SJCRH30 (cell line): ENCODE measurements at regions not wholly inside any gene's neighbourhood (a gene's known extent, or its start where the extent isn't known, plus 50 kb on each side); places are given as distances from the start of the nearest gene placed in this dataset.
"Not testable (repeated sequence)": the region's sequence is repeated elsewhere in the genome, so short reads cannot be mapped to it uniquely, and the experiment has no call there.

ENCODE experiments used
- DNase-seq, 2 experiments: peaks; one replicate each; pipeline ENCODE4 v3.0.0-alpha.2; 2015 to 2020
- H3K27ac ChIP-seq: fragments of 250-450 bp; sonication (Bioruptor Pico); 2 replicates; pipeline ENCODE4 v1.5.1; 2020; ENCODE audit warnings: mild to moderate bottlenecking, moderate library complexity
- H3K27me3 ChIP-seq: fragments of 250-450 bp; sonication (Bioruptor Pico); 2 replicates; pipeline ENCODE4 v1.5.1; 2020; ENCODE audit warnings: mild to moderate bottlenecking, moderate library complexity
- H3K36me3 ChIP-seq: fragments of 250-450 bp; sonication (Bioruptor Pico); 2 replicates; pipeline ENCODE4 v1.5.1; 2020; ENCODE audit warnings: mild to moderate bottlenecking, moderate library complexity
- H3K4me1 ChIP-seq: fragments of 250-450 bp; sonication (Bioruptor Pico); 2 replicates; pipeline ENCODE4 v1.5.1; 2020; ENCODE audit warnings: mild to moderate bottlenecking, moderate library complexity
- H3K4me3 ChIP-seq: fragments of 250-450 bp; sonication (Bioruptor Pico); 2 replicates; pipeline ENCODE4 v1.5.1; 2020; ENCODE audit warnings: mild to moderate bottlenecking, moderate library complexity
- H3K9me3 ChIP-seq: fragments of 250-450 bp; sonication (Bioruptor Pico); replicated peaks from 2 replicates; pipeline ENCODE4 v1.5.1; 2020; ENCODE audit warnings: mild to moderate bottlenecking, moderate library complexity

- Histone ChIP-seq H3K27me3 (no peaks in the 10 kb centered on the region), H3K4me1 (no peaks in the 10 kb centered on the region), H3K36me3 (no peaks in the 10 kb centered on the region), H3K9me3 (0 out of 2 replicates have a peak, but pooled peaks cover 3% of the 10 kb centered on the region), H3K4me3 (no peak overlapping the region), H3K27ac (no peak overlapping the region)
- DNase-seq, result no peak
Observed at GRCh38 chr15:81852411-81853149, 193.2 kb downstream of the MEX3B start.

- no peak for DNase-seq
- no peaks in the 10 kb centered on the region for H3K27me3 ChIP-seq
- no peaks in the 10 kb centered on the region for H3K36me3 ChIP-seq
- H3K4me1 ChIP-seq, result no peaks in the 10 kb centered on the region
- H3K9me3 ChIP-seq, result 0 out of 2 replicates have a peak, but pooled peaks cover 3% of the 10 kb centered on the region
- no peak overlapping the region for H3K4me3 ChIP-seq
- H3K27ac ChIP-seq, result no peak overlapping the region
Observed at GRCh38 chr15:81851757-81852156, 194.1 kb downstream of the MEX3B start.

GRCh38 chr15:81851325-81851724 lies 194.5 kb downstream of the MEX3B start:
- no peaks in the 10 kb centered on the region; the same call in 1 of the 2 replicates for H3K9me3 ChIP-seq
- no peaks in the 10 kb centered on the region for H3K27me3 ChIP-seq
- H3K27ac ChIP-seq, result no peak overlapping the region
- H3K4me1 ChIP-seq, result no peaks in the 10 kb centered on the region
- H3K4me3 ChIP-seq, result no peak overlapping the region
- no peaks in the 10 kb centered on the region for H3K36me3 ChIP-seq
- DNase-seq, result no peak

- Histone ChIP-seq H3K4me1 (no peaks in the 10 kb centered on the region), H3K36me3 (no peaks in the 10 kb centered on the region), H3K4me3 (no peak overlapping the region), H3K27ac (no peak overlapping the region), H3K27me3 (no peaks in the 10 kb centered on the region), H3K9me3 (peaks cover 2% of the 10 kb centered on the region; the same call in 1 of the 2 replicates)
- DNase-seq, result no peak
Observed at GRCh38 chr15:81849289-81849688, 196.5 kb downstream of the MEX3B start.

GRCh38 chr15:81848701-81849100 lies 197.1 kb downstream of the MEX3B start:
- no peak overlapping the region for H3K4me3 ChIP-seq
- H3K4me1 ChIP-seq, result no peaks in the 10 kb centered on the region
- no peak for DNase-seq

GRCh38 chr15:81843757-81844407 lies 201.9 kb downstream of the MEX3B start:
- no peaks in the 10 kb centered on the region for H3K36me3 ChIP-seq
- peaks cover 2% of the 10 kb centered on the region; the same call in 1 of the 2 replicates for H3K9me3 ChIP-seq
- no peak overlapping the region for H3K27ac ChIP-seq

More at GRCh38 chr15:81848701-81849100, 197.1 kb downstream of the MEX3B start:
- no peaks in the 10 kb centered on the region for H3K27me3 ChIP-seq
- peaks cover 2% of the 10 kb centered on the region; the same call in 1 of the 2 replicates for H3K9me3 ChIP-seq
- H3K27ac ChIP-seq, result no peak overlapping the region
- no peaks in the 10 kb centered on the region for H3K36me3 ChIP-seq

GRCh38 chr15:81843226-81843625 lies 202.6 kb downstream of the MEX3B start:
- DNase-seq, result no peak
- Histone ChIP-seq H3K4me1 (no peaks in the 10 kb centered on the region), H3K27me3 (no peaks in the 10 kb centered on the region), H3K27ac (no peak overlapping the region), H3K9me3 (peaks cover 2% of the 10 kb centered on the region; the same call in 1 of the 2 replicates), H3K36me3 (no peaks in the 10 kb centered on the region), H3K4me3 (no peak overlapping the region)

More at GRCh38 chr15:81843757-81844407, 201.9 kb downstream of the MEX3B start:
- no peak for DNase-seq
- Histone ChIP-seq H3K4me3 (no peak overlapping the region), H3K27me3 (no peaks in the 10 kb centered on the region), H3K4me1 (no peaks in the 10 kb centered on the region)

- no peak for DNase-seq
- Histone ChIP-seq H3K4me3 (no peak overlapping the region), H3K36me3 (no peaks in the 10 kb centered on the region; the same call in 1 of the 2 replicates), H3K27me3 (no peaks in the 10 kb centered on the region), H3K4me1 (no peaks in the 10 kb centered on the region), H3K27ac (no peak overlapping the region), H3K9me3 (no peaks in the 10 kb centered on the region)
Observed at GRCh38 chr15:81839387-81839786, 206.4 kb downstream of the MEX3B start.

- H3K27me3 ChIP-seq, result no peaks in the 10 kb centered on the region
- no peak overlapping the region for H3K4me3 ChIP-seq
- no peaks in the 10 kb centered on the region for H3K4me1 ChIP-seq
- no peaks in the 10 kb centered on the region; the same call in 1 of the 2 replicates for H3K9me3 ChIP-seq
- H3K27ac ChIP-seq, result no peak overlapping the region
- H3K36me3 ChIP-seq, result no peaks in the 10 kb centered on the region; the same call in 1 of the 2 replicates
- no peak for DNase-seq
Observed at GRCh38 chr15:81835731-81836130, 210.1 kb downstream of the MEX3B start.

GRCh38 chr15:81830520-81830919 lies 215.3 kb downstream of the MEX3B start:
- no peak overlapping the region for H3K4me3 ChIP-seq
- no peaks in the 10 kb centered on the region; the same call in 1 of the 2 replicates for H3K9me3 ChIP-seq
- H3K36me3 ChIP-seq, result no peaks in the 10 kb centered on the region; the same call in 1 of the 2 replicates

GRCh38 chr15:81829918-81830317 lies 215.9 kb downstream of the MEX3B start:
- no peak overlapping the region for H3K27ac ChIP-seq
- H3K4me1 ChIP-seq, result no peaks in the 10 kb centered on the region; the same call in 1 of the 2 replicates
- no peak overlapping the region for H3K4me3 ChIP-seq
- H3K36me3 ChIP-seq, result no peaks in the 10 kb centered on the region
- H3K27me3 ChIP-seq, result no peaks in the 10 kb centered on the region
- H3K9me3 ChIP-seq, result no peaks in the 10 kb centered on the region; the same call in 1 of the 2 replicates
- DNase-seq, result no peak

More at GRCh38 chr15:81830520-81830919, 215.3 kb downstream of the MEX3B start:
- H3K27ac ChIP-seq, result no peak overlapping the region
- no peaks in the 10 kb centered on the region for H3K4me1 ChIP-seq
- no peak for DNase-seq
- no peaks in the 10 kb centered on the region for H3K27me3 ChIP-seq

GRCh38 chr15:81828135-81828534 lies 217.7 kb downstream of the MEX3B start:
- peaks cover 2% of the 10 kb centered on the region; the same call in 1 of the 2 replicates for H3K4me1 ChIP-seq
- peaks cover 7% of the 10 kb centered on the region for H3K9me3 ChIP-seq
- no peak overlapping the region for H3K27ac ChIP-seq
- H3K36me3 ChIP-seq, result no peaks in the 10 kb centered on the region
- no peak overlapping the region for H3K4me3 ChIP-seq
- no peaks in the 10 kb centered on the region for H3K27me3 ChIP-seq
- DNase-seq, result no peak

- no peaks in the 10 kb centered on the region for H3K36me3 ChIP-seq
- H3K4me3 ChIP-seq, result no peak overlapping the region
- H3K4me1 ChIP-seq, result peaks cover 2% of the 10 kb centered on the region; the same call in 1 of the 2 replicates
- no peak for DNase-seq
- H3K27me3 ChIP-seq, result no peaks in the 10 kb centered on the region
- H3K27ac ChIP-seq, result no peak overlapping the region
- H3K9me3 ChIP-seq, result peaks cover 8% of the 10 kb centered on the region
Observed at GRCh38 chr15:81825136-81825535, 220.7 kb downstream of the MEX3B start.

- H3K4me3 ChIP-seq, DNase-seq: not testable (repeated sequence)
Observed at GRCh38 chr15:81822587-81822986, 223.2 kb downstream of the MEX3B start.

More at GRCh38 chr15:81822587-81822986, 223.2 kb downstream of the MEX3B start:
- H3K4me1 ChIP-seq, H3K36me3 ChIP-seq, H3K9me3 ChIP-seq, H3K27me3 ChIP-seq, H3K27ac ChIP-seq: not testable (repeated sequence)
